ENCODE measurements at regions not wholly inside any gene's neighbourhood (a gene's known extent, or its start where the extent isn't known, plus 50 kb on each side); places are given as distances from the start of the nearest gene placed in this dataset.
"Not testable (repeated sequence)": the region's sequence is repeated elsewhere in the genome, so short reads cannot be mapped to it uniquely, and the experiment has no call there.

GRCh38 chr20:53778041-53778516, 184.4 kb upstream of the ZNF217 start:
- DNase-seq: no peak
- Mint-ChIP-seq H3K27me3 (ENCODE audit: low read depth in 3 of 3) (peaks cover 2 to 8% (median 2%) of the 10 kb centered on the region in 3 donors), H3K4me1 (no peaks in the 10 kb centered on the region), H3K36me3 (no peaks in the 10 kb centered on the region), H3K9me3 (no peaks in the 10 kb centered on the region), H3K4me3 (no peak overlapping the region), H3K27ac (no peak overlapping the region)

DNA sequence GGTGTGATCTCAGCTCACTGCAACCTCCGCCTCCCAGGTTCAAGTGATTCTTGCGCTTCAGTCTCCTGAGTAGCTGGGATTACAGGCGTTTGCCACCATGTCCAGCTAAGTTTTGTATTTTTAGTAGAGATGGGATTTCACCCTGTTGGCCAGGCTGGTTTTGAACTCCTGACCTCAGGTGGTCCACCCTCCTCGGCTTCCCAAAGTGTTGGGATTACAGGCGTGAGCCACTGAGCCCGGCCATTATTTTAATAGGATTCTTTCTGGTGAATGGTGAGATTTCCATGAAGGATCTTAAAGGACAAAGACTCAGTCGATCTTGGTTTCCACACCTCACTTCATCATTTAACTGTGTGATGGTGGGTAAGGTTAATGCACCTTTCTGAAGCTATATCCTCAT, 183.8 kb upstream of the ZNF217 start:
- not testable (repeated sequence) for H3K4me3 Mint-ChIP-seq; H3K27me3 Mint-ChIP-seq (ENCODE audit: low read depth in 3 of 3); H3K36me3 Mint-ChIP-seq

GRCh38 chr20:53776858-53777257, 183.2 kb upstream of the ZNF217 start:
- Mint-ChIP-seq H3K4me3 (no peak overlapping the region), H3K27ac (no peak overlapping the region), H3K36me3 (no peaks in the 10 kb centered on the region), H3K27me3 (ENCODE audit: low read depth in 3 of 3) (peaks cover 2 to 11% (median 2%) of the 10 kb centered on the region in 3 donors), H3K9me3 (no peaks in the 10 kb centered on the region), H3K4me1 (no peaks in the 10 kb centered on the region)
- DNase-seq: no peak

More for the DNA sequence above, 183.8 kb upstream of the ZNF217 start:
- not testable (repeated sequence) for DNase-seq, H3K27ac Mint-ChIP-seq, H3K9me3 Mint-ChIP-seq, H3K4me1 Mint-ChIP-seq

- no peaks in the 10 kb centered on the region for H3K36me3 Mint-ChIP-seq
- H3K27ac Mint-ChIP-seq: no peak overlapping the region
- no peaks in the 10 kb centered on the region for H3K9me3 Mint-ChIP-seq
- H3K4me3 Mint-ChIP-seq: no peak overlapping the region
- DNase-seq: no peak
- H3K4me1 Mint-ChIP-seq: no peaks in the 10 kb centered on the region
- H3K27me3 Mint-ChIP-seq (ENCODE audit: low read depth in 3 of 3): peaks cover 2 to 11% (median 2%) of the 10 kb centered on the region in 3 donors
These were observed 181.0 kb upstream of the ZNF217 start for GRCh38 chr20:53774461-53775203.

- peaks cover 2 to 11% (median 2%) of the 10 kb centered on the region in 3 donors for H3K27me3 Mint-ChIP-seq (ENCODE audit: low read depth in 3 of 3)
- no peaks in the 10 kb centered on the region for H3K4me1 Mint-ChIP-seq
- no peaks in the 10 kb centered on the region for H3K9me3 Mint-ChIP-seq
- H3K4me3 Mint-ChIP-seq: no peak overlapping the region
- DNase-seq: no peak
- no peak overlapping the region for H3K27ac Mint-ChIP-seq
- no peaks in the 10 kb centered on the region for H3K36me3 Mint-ChIP-seq
These were observed 180.3 kb upstream of the ZNF217 start for GRCh38 chr20:53773792-53774401.

- H3K36me3 Mint-ChIP-seq, H3K9me3 Mint-ChIP-seq, H3K4me1 Mint-ChIP-seq, H3K4me3 Mint-ChIP-seq, DNase-seq, H3K27ac Mint-ChIP-seq: not testable (repeated sequence)
- peaks cover 2 to 11% (median 2%) of the 10 kb centered on the region in 3 donors for H3K27me3 Mint-ChIP-seq (ENCODE audit: low read depth in 3 of 3)
These were observed 179.6 kb upstream of the ZNF217 start for GRCh38 chr20:53773066-53773791.

DNA sequence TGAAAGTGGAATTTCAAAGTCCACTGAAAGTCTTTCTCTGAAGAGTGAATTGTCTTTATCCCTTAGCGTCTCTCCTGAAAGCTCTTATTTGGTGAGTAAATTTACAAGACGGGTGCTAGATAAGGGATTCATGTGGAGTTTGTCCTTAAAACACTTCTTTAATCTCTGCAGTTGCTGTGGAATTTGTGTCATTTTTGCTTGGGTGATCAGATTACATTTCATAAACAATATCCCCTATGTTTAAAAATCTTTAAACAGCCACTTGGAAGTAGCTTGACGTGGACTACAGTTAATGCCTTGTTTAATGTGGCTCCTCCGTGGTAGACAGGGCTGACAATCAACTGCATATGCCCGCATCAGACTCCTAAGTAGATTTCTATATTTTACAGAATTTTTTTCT, 175.4 kb upstream of the ZNF217 start:
- no peak for DNase-seq
- no peak overlapping the region for H3K4me3 Mint-ChIP-seq
- H3K4me1 Mint-ChIP-seq: peaks cover 4 to 10% of the 10 kb centered on the region in 2 donors
- peaks cover 0 to 3% (median 3%) of the 10 kb centered on the region in 3 donors for H3K27me3 Mint-ChIP-seq (ENCODE audit: low read depth in 3 of 3)
- H3K9me3 Mint-ChIP-seq: no peaks in the 10 kb centered on the region
- H3K36me3 Mint-ChIP-seq: no peaks in the 10 kb centered on the region
- H3K27ac Mint-ChIP-seq: no peak overlapping the region

GRCh38 chr20:53768329-53768728, 174.7 kb upstream of the ZNF217 start:
- Mint-ChIP-seq H3K9me3 (no peaks in the 10 kb centered on the region), H3K4me1 (peaks cover 4 to 10% of the 10 kb centered on the region in 2 donors), H3K27me3 (ENCODE audit: low read depth in 3 of 3) (peaks cover 0 to 3% (median 3%) of the 10 kb centered on the region in 3 donors), H3K27ac (no peak overlapping the region), H3K4me3 (no peak overlapping the region), H3K36me3 (no peaks in the 10 kb centered on the region)
- DNase-seq: no peak

- H3K4me1 Mint-ChIP-seq: peaks cover 4 to 10% of the 10 kb centered on the region in 2 donors
- no peaks in the 10 kb centered on the region for H3K9me3 Mint-ChIP-seq
- peaks cover 0 to 3% (median 3%) of the 10 kb centered on the region in 3 donors for H3K27me3 Mint-ChIP-seq (ENCODE audit: low read depth in 3 of 3)
- DNase-seq: peak in 1 of 3 donors; percentile 19
- peak overlapping the region in 1 of 6 donors; percentile 43 for H3K27ac Mint-ChIP-seq
- H3K4me3 Mint-ChIP-seq: no peak overlapping the region
- no peaks in the 10 kb centered on the region for H3K36me3 Mint-ChIP-seq
These were observed 173.7 kb upstream of the ZNF217 start for GRCh38 chr20:53767206-53767930.

GRCh38 chr20:53764415-53764800, 170.8 kb upstream of the ZNF217 start:
- Mint-ChIP-seq H3K27ac (no peak overlapping the region), H3K27me3 (ENCODE audit: low read depth in 3 of 3) (peaks cover 0 to 1% (median 0%) of the 10 kb centered on the region in 3 donors), H3K4me3 (no peak overlapping the region)

GRCh38 chr20:53763707-53764414, 170.2 kb upstream of the ZNF217 start:
- no peaks in the 10 kb centered on the region for H3K9me3 Mint-ChIP-seq
- no peak for DNase-seq
- H3K4me3 Mint-ChIP-seq: no peak overlapping the region
- H3K27me3 Mint-ChIP-seq (ENCODE audit: low read depth in 3 of 3): peaks cover 0 to 3% (median 1%) of the 10 kb centered on the region in 3 donors
- no peaks in the 10 kb centered on the region for H3K36me3 Mint-ChIP-seq
- peak overlapping the region in 1 of 6 donors; percentile 13 for H3K27ac Mint-ChIP-seq
- H3K4me1 Mint-ChIP-seq: peaks cover 4 to 10% of the 10 kb centered on the region in 2 donors

More at GRCh38 chr20:53764415-53764800, 170.8 kb upstream of the ZNF217 start:
- DNase-seq: no peak
- Mint-ChIP-seq H3K36me3 (no peaks in the 10 kb centered on the region), H3K4me1 (peaks cover 4 to 10% of the 10 kb centered on the region in 2 donors), H3K9me3 (no peaks in the 10 kb centered on the region)

DNA sequence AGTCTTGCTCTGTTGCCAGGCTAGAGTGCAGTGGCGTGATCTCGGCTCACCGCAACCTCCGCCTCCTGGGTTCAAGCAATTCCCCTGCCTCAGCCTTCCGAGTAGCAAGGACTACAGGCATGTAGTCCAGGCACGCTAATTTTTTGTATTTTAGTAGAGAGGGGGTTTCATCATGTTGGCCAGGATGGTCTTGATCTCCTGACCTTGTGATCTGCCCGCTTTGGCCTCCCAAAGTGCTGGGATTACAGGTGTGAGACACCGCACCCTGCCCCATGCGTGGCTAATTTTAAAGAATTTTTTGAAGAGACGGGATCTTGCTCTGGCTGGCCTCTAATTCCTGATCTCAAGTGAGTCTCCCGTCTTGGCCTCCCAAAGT, 168.8 kb upstream of the ZNF217 start:
- not testable (repeated sequence) for DNase-seq; H3K4me3 Mint-ChIP-seq; H3K4me1 Mint-ChIP-seq; H3K27ac Mint-ChIP-seq; H3K27me3 Mint-ChIP-seq (ENCODE audit: low read depth in 3 of 3); H3K36me3 Mint-ChIP-seq; H3K9me3 Mint-ChIP-seq

GRCh38 chr20:53760025-53760441, 166.4 kb upstream of the ZNF217 start:
- Mint-ChIP-seq H3K27me3 (ENCODE audit: low read depth in 3 of 3) (peaks cover 0 to 5% (median 0%) of the 10 kb centered on the region in 3 donors), H3K36me3 (no peaks in the 10 kb centered on the region), H3K4me1 (peaks cover 9 to 12% of the 10 kb centered on the region in 2 donors), H3K27ac (no peak overlapping the region), H3K4me3 (no peak overlapping the region), H3K9me3 (no peaks in the 10 kb centered on the region)
- no peak for DNase-seq
